Stimulated activated CD8-positive, alpha-beta memory T cell treated with anti-CD3 and anti-CD28 coated beads, Interleukin-15, amount 100 ng/mL, for 4 hours (primary cell): ENCODE measurements at regions not wholly inside any gene's neighbourhood (a gene's known extent, or its start where the extent isn't known, plus 50 kb on each side); places are given as distances from the start of the nearest gene placed in this dataset.

Source experiments
- DNase-seq, 2 donors: peaks; one replicate each; pipeline ENCODE4 v3.0.0-alpha.2; 2020; ENCODE audit warnings: low read depth in 2 of 2

DNA sequence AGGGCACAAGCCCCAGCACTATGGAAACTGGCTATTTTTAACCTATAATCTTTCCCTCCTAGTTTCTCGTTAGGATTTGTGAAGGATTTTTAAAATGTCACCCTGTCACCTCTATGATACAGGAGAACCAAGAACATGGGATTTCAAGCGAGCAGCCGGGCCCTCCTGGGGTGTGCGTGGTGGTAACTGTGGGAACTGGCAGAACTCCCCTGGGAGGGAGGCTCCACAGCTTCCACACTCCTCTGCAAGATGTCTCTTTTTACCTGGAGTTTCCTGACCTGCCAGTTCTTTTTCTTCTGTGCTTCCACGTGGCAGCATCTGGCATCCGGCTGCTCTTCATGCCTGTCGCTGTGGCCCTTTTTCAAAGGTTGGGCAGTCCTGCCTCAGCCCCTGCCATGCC lies 386.3 kb upstream of the MYT1L start:
- DNase-seq, result no peak

DNA sequence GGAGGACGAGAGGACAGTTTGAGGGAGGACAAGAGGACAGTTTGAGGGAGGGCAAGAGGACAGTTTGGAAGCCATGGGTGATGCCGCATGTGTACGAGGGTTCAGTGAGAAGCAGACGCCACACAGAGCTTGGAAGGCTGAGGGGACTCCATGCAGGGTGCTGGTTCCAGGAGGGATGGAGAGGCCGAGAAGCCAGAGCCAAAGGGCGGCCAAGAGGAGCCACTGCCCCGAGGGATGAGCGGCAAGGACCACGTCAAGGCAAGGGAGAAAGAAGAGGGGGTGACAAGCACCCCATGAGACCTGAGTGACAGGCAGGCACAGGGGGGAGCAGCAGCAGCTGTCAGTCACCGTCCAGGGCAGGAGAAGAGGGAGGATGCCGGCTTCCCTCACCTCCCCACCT lies 385.7 kb upstream of the MYT1L start:
- no peak for DNase-seq

DNA sequence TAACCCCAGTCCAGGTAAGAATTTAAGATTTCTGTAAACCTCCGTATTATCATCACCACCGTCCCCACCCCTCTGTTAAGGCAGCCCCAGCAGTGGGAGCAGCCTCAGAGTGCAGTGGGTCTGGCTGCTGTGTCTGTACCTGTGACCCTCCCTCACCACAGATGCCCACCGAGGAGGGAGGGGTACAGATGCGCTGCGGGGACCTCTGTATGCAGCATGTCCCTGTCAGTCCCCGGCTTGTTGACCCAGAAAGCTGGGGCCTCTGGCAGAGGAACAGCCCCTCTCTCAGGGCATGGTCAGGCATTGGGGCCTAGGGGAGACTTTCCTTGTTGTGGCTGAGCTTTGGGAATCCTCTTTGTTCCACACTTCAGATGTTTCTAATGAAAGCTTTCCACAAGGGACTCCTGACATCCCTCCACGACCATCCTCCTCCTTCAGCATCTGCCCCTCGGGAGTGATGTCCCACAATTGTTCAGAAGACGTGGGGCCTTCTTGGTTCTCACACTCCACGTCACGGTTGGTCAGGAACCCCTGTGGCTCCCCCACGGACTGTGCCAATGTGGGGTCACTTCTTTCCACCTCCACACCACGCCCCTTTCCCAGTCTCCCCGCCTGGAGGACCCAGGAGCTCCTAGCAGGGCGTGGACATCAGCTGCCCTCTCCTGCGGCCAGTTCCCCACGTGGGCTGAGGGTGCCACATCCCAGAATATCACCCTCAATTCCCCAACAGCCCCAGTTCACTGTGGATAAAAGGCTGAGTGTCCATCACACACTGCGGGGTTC lies 384.2 kb upstream of the MYT1L start:
- DNase-seq, result no peak

DNA sequence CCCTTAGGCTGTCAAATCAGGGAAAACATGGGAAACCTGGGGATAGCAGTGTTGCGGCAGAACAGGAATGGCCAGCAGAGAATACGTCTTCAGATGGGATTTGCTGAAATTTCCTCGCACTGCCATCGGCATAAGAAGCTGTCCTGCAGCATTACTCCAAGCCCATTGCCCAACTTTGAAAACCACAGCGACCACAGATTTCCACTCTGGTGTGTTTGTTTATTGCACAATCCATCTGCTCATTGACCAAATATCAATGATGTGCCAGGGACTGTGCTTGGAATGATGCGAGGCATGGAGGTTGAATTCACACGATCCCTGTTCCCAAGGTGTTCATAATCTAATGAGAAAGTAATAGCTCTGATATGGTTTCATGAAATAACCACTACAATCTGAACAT lies 383.3 kb upstream of the MYT1L start:
- no peak for DNase-seq

DNA sequence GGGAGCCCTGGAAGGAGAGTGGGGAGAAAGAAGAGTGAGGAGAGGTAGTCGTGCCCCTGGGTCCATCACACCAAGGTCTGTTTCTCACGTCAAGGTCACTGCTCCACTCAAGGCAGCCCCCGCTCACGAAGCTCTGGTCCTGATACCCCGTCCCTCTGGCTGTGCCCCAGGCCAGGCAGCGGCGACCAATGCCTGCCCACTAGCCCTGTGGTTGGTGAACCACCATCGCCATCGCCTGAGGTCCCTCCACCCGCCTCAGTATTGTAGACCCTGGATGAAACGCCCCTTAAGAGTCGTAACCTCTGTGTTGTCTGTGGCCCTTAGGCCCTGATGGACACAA lies 378.3 kb upstream of the MYT1L start:
- no peak for DNase-seq

DNA sequence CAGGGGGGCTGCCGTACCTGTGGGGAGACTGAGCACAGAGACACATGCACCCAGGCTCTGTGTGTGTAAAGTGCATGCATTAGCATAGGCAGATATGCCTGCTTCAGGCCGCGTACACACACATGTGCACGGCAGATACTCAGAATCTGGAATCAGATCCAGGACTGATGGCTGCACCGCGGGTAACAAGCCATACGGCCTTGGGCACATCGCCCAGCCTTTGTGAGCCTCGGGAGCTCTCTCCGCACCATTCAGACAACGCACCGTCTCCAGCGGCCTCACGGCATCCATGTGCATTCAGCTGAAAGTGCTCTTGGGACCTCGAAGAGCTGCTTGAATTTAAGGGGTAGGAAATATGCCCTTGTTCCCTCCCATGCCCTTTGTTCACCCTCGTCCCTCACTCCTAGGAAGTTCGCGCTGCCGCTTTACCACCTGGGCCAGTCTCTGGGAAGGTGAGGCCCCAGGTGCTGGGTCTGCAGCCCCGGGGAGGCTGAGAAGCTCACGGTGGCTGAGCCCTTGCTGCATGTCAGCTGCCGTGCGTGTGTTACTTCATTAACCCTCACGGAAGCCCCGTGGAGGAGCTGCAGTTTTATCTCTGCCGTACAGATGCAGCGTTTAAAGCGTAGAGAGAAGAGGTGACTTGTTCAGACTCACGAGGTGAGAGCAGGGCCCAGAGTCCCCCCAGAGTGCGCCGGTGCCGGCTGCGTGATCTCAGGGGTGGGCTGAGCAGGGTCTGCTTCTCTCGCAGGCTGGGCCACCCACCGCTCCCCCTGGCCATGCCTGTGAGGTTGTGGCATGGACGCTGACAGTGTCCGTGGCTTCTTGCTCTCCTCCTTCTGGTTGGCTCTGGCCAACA lies 377.7 kb upstream of the MYT1L start:
- DNase-seq, result no peak

DNA sequence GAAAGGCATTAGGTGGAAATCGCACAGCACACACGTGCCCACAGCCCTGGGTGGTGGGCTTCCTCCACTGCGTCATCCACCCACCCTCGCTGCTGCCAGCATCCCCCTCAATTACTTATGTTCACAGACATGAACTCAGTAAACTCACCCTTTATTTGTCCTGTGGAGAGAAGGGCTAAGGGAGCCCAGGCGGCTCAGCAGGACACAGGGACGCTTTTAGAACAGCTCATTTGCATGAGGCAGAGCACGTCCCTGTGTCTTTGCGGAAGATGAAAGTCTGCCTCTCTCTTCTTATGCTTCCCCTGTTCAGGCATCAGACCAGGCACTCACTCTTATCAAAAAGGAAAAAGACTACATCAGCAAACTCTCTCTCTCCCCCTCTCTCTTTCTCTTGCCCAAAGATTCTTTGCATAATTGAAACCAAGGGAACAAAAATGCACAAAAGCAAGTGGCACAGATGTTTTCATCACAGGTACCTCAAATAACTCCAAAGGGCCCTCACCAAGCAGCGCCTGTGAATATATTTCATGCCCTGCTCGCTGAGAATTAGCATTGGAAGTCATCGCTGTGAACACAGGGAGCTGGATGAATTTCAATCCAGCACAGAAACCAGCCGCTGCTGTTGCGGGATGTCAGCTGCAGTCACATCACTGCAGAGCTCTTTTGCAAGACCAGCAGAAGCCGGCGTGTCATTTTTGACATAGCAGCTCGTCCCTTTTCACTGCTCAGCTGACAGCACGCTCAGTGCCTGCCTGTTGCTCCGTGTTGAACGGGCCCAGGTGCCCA lies 376.3 kb upstream of the MYT1L start:
- DNase-seq, result no peak

DNA sequence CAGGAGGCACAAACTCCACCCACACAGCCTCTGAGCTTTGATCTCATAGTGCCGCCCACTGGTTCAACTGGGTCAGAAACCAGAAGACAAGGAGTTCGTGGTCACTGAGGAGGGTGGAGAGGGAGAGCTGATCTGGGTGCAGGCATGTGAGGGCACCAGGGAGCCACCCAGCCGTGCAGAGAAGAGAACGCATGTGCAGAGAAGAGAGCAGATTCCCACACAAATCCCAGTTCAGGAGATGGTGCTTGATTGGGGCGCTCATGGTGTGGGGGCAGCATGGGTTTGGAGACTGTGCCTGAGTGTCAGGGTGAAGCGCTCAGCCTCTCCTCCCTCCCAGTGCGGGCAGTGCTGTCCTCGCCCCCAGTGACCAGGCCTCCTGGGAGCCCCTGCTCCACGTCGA lies 375.2 kb upstream of the MYT1L start:
- no peak for DNase-seq

DNA sequence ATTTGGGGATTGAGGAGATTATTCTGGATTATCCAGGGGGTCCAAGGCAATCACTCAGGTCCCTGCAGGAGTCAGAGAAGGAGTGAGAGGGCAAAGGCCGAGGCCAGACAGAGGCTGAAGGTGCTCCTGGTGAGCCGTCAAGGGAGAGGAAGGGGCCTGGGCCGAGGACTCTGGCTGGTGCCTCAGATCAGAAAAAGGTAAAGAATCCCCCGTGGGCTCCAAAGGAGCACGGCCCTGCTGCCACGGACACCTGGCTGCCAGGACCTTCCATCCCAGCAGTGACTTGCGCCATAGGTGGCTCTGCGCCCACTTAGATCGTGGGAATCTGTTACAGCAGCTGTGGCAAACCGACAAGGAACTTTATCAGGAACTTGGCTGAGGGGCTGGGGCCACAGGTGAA lies 374.8 kb upstream of the MYT1L start:
- DNase-seq, result no peak

DNA sequence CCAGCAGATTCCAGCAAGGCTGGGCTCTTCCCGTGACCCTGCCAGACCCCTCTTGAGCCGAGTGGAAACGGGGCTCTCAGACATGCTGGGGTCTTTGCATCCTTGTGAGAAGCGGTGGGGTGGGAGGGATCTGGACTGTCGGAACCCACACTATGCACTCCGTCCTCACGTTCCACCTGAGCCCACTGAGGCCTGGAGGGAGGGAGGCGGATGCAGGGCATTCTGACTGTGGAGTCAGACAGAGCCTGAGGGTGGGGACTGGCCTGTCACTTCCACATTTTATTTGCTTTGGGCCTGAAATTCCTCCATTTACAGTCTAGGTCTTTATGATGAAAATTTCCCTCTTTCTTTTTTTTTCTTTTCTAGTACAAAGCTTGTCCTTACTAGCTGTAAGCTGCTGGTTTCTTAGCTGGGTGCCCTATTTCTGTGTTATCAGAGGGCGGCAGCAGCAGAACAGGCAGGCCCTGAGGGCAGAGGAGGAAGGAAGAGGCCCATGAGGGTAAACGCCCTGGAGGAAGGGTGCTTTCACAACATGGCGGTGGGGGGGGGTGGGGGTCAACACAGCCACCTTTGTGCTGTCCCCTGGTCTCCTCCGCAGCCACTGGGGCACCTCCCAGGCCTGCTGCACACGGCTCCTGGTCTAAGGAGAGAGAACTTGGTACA lies 373.5 kb upstream of the MYT1L start:
- DNase-seq, result no peak

DNA sequence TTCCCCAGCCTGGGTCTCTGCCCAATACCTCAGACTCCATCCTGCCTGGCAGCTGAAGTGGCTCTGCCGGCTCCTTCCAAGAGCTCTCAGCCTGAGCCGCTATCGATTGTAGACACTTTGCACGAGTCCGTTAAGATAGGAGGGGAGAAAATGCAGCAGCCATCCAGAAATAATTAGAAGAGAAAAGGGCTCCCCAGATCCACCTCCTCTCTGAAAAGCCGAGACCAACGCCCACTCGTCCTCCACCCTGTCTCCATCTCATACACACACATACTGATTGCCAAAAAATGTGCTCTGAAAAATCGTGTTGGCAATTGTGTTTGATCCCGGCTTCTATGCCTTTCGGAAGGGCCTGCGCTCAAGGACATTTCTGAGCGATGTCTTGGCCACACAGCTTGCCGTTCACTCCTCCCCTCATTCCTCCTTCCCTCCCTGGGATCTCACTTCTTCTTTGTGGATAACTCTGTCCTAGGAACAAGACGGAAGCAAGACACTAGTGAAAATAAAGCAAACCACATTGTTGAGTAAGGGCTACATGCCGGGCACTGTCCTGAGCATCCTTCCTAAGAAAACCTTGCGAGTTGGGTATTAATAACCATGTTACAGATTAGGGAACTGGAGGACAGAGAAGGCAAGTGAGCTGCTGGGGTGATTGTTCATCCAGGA lies 372.8 kb upstream of the MYT1L start:
- DNase-seq, result no peak

DNA sequence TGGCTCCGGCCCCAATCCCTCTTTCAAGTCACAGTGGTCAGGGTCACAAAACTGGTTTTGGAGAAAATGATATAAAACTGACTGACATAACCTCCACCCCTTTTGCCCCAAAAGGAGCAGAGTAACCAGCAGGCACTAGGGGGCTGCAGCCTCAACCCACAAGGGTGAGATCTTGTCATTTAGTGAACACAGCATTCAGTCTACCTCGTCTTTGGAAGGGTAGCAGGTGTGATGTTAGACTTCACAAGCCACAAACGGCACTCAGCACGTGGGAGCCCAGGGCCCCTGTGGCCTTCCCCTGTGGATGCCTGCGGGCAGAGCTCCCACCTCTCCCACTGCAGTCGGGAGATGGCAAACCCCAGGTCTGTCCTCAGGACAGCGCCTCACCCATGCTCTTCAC lies 372.1 kb upstream of the MYT1L start:
- DNase-seq, result no peak

DNA sequence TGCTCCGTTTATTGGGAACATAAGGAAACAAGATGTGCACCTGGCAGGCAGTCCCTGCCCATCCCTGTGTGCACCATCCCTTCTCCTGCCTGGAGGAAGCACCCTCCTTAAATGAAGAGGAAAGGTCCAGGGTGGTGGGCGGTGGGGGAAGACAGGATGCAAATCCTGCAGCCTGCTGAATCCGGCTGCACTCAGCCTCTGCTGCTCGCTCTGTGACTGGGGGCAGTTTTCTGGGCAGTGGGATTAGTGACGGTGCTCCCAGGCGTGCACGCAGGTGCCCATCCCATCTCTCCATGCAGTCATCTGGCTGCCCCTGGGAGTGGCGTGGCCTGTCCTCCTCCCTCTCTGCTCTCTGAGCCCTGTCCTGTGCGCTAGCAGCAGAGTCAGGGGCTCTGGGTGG lies 371.3 kb upstream of the MYT1L start:
- no peak for DNase-seq

DNA sequence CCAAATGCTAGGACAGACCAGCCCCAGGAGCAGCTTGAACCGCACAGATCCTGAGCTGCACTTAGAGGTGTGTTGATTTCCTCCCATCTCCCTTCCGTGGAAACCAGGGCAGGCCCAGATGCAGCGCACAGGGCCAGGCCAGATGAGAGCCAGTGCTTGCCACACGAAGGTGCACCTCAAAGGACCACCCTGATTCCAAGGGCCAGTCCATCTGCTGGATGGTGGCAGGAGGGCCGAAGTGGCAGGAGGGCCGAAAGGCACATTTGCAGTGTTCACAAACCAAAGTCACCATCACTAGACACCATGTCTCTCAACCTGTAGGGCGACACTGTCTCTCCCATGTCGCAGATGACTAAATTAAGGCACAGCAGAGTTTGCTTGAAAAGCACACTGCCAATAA lies 370.7 kb upstream of the MYT1L start:
- no peak for DNase-seq

DNA sequence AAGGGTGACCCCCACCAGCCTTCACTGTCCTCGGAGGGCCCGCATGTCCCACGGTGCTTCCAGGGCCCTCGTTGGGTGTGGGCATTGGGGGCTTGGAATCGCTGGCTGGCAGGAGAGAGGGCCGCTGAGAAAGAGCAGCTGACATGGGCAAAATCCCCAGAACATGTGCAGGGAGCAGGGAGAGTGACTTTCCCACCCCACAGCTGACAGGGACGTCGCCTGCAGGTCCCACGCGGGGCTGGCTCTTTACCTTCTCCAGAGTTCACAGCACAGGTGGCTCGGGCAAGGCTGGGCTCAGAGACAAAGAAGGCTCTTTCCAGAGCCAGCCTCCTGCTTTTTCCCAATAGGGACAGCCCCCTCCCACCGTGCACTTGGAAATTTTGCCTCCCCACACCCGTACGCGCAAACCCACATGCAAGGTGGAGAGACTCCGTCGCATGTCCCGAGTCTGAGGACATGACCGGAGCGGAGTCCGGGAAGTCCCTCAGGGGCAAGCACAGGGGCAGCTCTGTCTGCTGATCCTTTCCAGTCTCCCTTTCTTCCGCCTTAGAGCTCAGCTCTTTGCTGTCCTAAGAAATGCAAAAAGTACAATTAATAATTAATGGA lies 370.2 kb upstream of the MYT1L start:
- DNase-seq, result no peak

DNA sequence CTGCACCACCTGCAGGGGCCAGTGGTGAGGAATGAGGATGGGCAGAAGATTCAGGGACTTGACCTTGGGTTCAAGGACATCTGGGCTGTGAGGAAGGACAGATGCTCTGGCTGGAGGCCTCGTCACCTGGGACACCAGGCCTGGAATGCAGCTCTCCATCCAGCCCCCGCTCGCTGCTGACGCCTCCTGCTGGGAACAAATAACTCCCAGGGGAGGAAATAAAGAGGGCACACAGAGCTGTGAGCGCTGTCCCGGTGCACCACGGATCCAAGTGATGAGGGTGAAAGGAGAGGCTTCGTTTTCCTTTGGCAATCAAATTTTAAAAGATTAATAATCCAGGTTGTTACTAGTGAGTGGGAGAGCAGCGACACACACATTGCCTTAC lies 368.0 kb upstream of the MYT1L start:
- no peak for DNase-seq

DNA sequence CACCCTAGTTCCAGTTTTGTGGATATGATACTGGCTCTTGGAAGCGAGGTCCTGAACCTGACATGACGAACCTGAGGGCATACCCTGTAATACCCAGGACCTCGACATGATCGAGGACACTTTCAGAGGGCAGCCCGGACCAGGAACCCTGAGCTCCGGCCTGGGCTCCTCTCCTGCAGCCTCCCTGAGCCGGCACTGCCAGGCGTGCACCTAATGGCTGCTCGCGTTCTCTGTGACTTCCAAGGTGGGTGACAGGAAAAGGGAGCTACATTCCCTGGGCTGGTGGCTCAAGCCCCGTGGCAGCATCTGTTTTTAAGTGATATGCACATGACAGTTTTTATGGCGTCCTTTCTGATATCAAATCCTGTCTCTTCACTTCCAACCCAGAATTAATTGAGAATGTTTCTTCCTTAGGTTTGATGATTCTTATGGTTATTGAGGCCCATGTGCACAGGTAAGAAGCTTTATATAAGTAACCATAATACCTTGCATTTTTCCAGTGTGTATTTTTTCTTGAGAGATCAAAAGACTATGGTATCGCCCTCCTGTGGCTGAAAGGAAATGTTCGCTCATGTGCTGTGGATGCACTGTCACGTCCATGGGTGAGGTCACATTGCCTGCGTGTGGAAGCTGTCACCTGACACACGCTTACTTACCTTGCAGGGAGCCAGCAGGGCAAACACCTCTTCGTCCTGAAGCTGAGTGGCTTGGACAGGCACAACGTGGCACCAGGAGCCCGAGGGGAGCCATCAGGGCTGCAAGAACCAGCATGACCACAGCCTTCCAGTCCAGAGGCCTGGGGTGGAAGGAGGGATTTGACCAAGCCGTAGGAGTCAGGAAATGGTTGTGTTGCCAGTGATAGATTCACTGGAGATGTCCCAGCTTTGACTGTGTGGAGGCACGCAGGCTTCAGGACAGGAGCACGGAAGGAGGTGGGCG lies 367.4 kb upstream of the MYT1L start:
- no peak for DNase-seq

DNA sequence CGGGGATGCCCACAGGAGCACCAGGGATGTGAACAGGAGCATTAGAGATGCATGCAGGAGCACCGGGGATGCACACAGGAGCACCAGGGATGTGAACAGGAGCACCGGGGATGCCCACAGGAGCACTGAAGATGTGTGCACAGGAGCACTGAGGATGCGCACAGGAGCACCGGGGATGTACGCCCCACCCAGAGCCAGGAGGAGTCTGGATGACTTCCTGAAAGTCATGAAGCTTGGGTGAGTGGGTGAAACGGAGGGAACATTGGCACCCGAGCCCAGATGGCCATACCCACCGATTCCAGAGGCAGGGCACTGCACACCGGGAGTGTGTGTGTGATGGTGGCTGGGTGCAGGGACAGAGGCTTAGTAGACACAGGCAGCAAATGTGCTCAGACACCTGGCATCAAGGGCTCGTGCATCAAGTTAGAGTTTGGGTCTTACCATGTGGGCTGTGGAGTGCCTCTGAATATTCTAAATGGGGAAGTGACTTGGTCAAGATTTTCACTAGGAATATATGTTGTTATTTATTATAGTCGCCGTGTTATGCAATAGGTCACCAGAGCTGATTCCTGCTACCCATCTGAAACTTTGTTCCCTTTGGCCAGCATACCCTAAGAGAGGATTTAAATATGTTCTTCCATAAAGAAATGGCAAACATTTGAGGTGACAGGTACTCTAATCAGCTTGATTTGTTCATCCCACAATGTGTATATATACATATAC lies 365.8 kb upstream of the MYT1L start:
- DNase-seq, result no peak

DNA sequence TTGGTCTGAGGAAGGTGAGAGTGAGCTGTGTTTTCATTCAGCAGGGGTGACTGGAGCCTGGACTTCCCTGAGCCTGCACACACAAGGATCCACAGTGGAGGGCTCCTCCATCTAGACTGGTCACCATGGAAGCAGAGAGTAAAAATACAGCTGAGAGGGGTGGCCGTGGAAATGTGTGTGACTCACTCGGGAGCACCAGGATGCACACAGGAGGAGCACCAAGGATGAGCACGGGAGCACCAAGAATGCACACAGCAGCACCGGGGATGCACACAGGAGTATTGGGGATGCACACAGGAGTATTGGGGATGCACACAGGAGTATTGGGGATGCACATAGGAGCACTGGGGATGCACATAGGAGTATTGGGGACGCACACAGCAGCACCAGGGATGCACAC lies 365.2 kb upstream of the MYT1L start:
- no peak for DNase-seq
